ENCODE measurements at regions not wholly inside any gene's neighbourhood (a gene's known extent, or its start where the extent isn't known, plus 50 kb on each side); places are given as distances from the start of the nearest gene placed in this dataset.

- H3K36me3 ChIP-seq (ENCODE audit: low read depth) = no peaks in the 10 kb centered on the region
- DNase-seq (ENCODE audit: low spot score) (no peak), ATAC-seq (ENCODE audit: low read depth) (no peak)
- no peaks in the 10 kb centered on the region for H3K27me3 ChIP-seq (ENCODE audit: insufficient read depth, poor library complexity, severe bottlenecking)
- H3K4me3 ChIP-seq (ENCODE audit: severe bottlenecking) = no peak overlapping the region
- H3K27ac ChIP-seq (ENCODE audit: poor library complexity, severe bottlenecking) = no peak overlapping the region
- TF ChIP-seq, protein P1, sequence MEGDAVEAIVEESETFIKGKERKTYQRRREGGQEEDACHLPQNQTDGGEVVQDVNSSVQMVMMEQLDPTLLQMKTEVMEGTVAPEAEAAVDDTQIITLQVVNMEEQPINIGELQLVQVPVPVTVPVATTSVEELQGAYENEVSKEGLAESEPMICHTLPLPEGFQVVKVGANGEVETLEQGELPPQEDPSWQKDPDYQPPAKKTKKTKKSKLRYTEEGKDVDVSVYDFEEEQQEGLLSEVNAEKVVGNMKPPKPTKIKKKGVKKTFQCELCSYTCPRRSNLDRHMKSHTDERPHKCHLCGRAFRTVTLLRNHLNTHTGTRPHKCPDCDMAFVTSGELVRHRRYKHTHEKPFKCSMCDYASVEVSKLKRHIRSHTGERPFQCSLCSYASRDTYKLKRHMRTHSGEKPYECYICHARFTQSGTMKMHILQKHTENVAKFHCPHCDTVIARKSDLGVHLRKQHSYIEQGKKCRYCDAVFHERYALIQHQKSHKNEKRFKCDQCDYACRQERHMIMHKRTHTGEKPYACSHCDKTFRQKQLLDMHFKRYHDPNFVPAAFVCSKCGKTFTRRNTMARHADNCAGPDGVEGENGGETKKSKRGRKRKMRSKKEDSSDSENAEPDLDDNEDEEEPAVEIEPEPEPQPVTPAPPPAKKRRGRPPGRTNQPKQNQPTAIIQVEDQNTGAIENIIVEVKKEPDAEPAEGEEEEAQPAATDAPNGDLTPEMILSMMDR (IDR thresholded peaks at IDR 0.05; ENCODE audit: poor library complexity, severe bottlenecking) = no peak
- no peaks in the 10 kb centered on the region for H3K9me3 ChIP-seq (ENCODE audit: severe bottlenecking)
- H3K4me1 ChIP-seq (ENCODE audit: insufficient read depth, poor library complexity, severe bottlenecking) = no peaks in the 10 kb centered on the region
Observed at GRCh38 chr1:221230605-221231004, 351.4 kb downstream of the HLX start.

- TF ChIP-seq, protein P1 (IDR thresholded peaks at IDR 0.05; ENCODE audit: poor library complexity, severe bottlenecking) = no peak
- no peaks in the 10 kb centered on the region for H3K27me3 ChIP-seq (ENCODE audit: insufficient read depth, poor library complexity, severe bottlenecking)
- ATAC-seq (ENCODE audit: low read depth) = no peak
- no peak for DNase-seq (ENCODE audit: low spot score)
- no peak overlapping the region for H3K4me3 ChIP-seq (ENCODE audit: severe bottlenecking)
- H3K27ac ChIP-seq (ENCODE audit: poor library complexity, severe bottlenecking) = no peak overlapping the region
- no peaks in the 10 kb centered on the region for H3K36me3 ChIP-seq (ENCODE audit: low read depth)
- H3K4me1 ChIP-seq (ENCODE audit: insufficient read depth, poor library complexity, severe bottlenecking) = no peaks in the 10 kb centered on the region
- H3K9me3 ChIP-seq (ENCODE audit: severe bottlenecking) = no peaks in the 10 kb centered on the region
Observed at GRCh38 chr1:221234791-221235190, 355.5 kb downstream of the HLX start.

DNA sequence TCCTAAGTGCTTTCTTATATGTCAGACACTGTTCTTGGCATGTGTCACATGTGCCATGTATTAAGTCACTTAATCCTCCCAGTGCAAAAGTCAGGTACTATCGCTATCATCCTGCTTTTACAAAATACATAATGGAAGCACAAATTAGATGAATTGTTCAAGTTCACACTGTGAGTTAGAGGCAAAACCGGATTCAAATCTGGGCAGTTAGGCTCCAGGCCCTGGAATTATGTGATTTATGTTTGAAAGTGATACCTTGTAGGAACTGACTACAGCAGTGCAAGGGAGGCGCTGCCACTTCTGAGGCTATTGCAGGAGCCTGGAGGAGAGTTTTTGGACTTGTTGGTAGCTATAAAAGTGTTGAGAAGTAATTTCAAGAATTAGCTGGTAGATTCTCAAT lies 358.3 kb downstream of the HLX start:
- Histone ChIP-seq H3K4me1 (ENCODE audit: insufficient read depth, poor library complexity, severe bottlenecking) (no peaks in the 10 kb centered on the region), H3K4me3 (ENCODE audit: severe bottlenecking) (no peak overlapping the region), H3K27me3 (ENCODE audit: insufficient read depth, poor library complexity, severe bottlenecking) (no peaks in the 10 kb centered on the region), H3K27ac (ENCODE audit: poor library complexity, severe bottlenecking) (no peak overlapping the region), H3K36me3 (ENCODE audit: low read depth) (no peaks in the 10 kb centered on the region), H3K9me3 (ENCODE audit: severe bottlenecking) (no peaks in the 10 kb centered on the region)
- DNase-seq (ENCODE audit: low spot score) = no peak
- no peak for ATAC-seq (ENCODE audit: low read depth)
- TF ChIP-seq, protein P1 (IDR thresholded peaks at IDR 0.05; ENCODE audit: poor library complexity, severe bottlenecking) = no peak

DNA sequence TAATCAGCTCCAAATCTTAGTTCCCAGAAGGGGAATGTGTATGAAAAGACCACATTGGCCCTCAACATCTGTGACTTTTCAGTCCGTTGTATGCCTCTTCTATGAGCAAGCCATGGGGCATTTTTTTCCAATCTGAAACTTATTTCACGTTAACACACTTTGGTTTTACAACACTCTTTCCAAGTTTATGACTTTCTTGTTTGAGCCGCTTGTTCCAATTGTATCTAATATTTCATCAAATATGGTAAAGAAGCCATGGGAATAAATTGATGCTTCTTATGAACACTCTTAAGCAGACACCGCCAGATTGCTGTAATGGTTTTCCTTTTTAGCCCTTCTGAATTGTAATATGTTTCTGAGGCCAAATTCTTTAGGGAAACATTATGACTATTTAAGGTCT lies 359.9 kb downstream of the HLX start:
- H3K9me3 ChIP-seq (ENCODE audit: severe bottlenecking) = no peaks in the 10 kb centered on the region
- H3K4me3 ChIP-seq (ENCODE audit: severe bottlenecking) = no peak overlapping the region
- no peak overlapping the region for H3K27ac ChIP-seq (ENCODE audit: poor library complexity, severe bottlenecking)
- TF ChIP-seq, protein P1 (IDR thresholded peaks at IDR 0.05; ENCODE audit: poor library complexity, severe bottlenecking) = no peak
- DNase-seq (ENCODE audit: low spot score) (no peak), ATAC-seq (ENCODE audit: low read depth) (no peak)
- no peaks in the 10 kb centered on the region for H3K4me1 ChIP-seq (ENCODE audit: insufficient read depth, poor library complexity, severe bottlenecking)
- no peaks in the 10 kb centered on the region for H3K36me3 ChIP-seq (ENCODE audit: low read depth)
- no peaks in the 10 kb centered on the region for H3K27me3 ChIP-seq (ENCODE audit: insufficient read depth, poor library complexity, severe bottlenecking)

- Histone ChIP-seq H3K36me3 (ENCODE audit: low read depth) (no peaks in the 10 kb centered on the region), H3K4me1 (ENCODE audit: insufficient read depth, poor library complexity, severe bottlenecking) (no peaks in the 10 kb centered on the region), H3K9me3 (ENCODE audit: severe bottlenecking) (no peaks in the 10 kb centered on the region), H3K27me3 (ENCODE audit: insufficient read depth, poor library complexity, severe bottlenecking) (no peaks in the 10 kb centered on the region), H3K4me3 (ENCODE audit: severe bottlenecking) (no peak overlapping the region), H3K27ac (ENCODE audit: poor library complexity, severe bottlenecking) (no peak overlapping the region)
- DNase-seq (ENCODE audit: low spot score) = no peak
- TF ChIP-seq, protein P1 (IDR thresholded peaks at IDR 0.05; ENCODE audit: poor library complexity, severe bottlenecking) = no peak
- peak; percentile 56 for ATAC-seq (ENCODE audit: low read depth)
Observed at GRCh38 chr1:221239792-221240191, 360.5 kb downstream of the HLX start.

All from RWPE2 (cell line).